Chondrocyte (in vitro differentiated cells): ENCODE measurements at regions not wholly inside any gene's neighbourhood (a gene's known extent, or its start where the extent isn't known, plus 50 kb on each side); places are given as distances from the start of the nearest gene placed in this dataset.

Experiments
- DNase-seq: peaks from one replicate; pipeline ENCODE4 v3.0.0; 2021; ENCODE audit warnings: mixed read lengths, low spot score
- H3K27ac Mint-ChIP-seq: one replicate; pipeline ENCODE4 v1.8.0; 2021; ENCODE audit warnings: mild to moderate bottlenecking, moderate library complexity, mixed read lengths; ENCODE audit not compliant: unreplicated experiment
- H3K27me3 Mint-ChIP-seq: 2 replicates; pipeline ENCODE4 v1.8.0; 2021; ENCODE audit warnings: low read depth, mixed read lengths
- H3K36me3 Mint-ChIP-seq: 2 replicates; pipeline ENCODE4 v1.8.0; 2021; ENCODE audit warnings: low read depth, mixed read lengths
- H3K4me1 Mint-ChIP-seq: 2 replicates; pipeline ENCODE4 v1.8.0; 2021; ENCODE audit warnings: low read depth, mild to moderate bottlenecking, mixed read lengths
- H3K4me3 Mint-ChIP-seq: one replicate; pipeline ENCODE4 v1.8.0; 2021; ENCODE audit warnings: mild to moderate bottlenecking, moderate library complexity, mixed read lengths; ENCODE audit not compliant: unreplicated experiment
- H3K9me3 Mint-ChIP-seq: 2 replicates; pipeline ENCODE4 v1.8.0; 2021; ENCODE audit warnings: low read depth, mixed read lengths
- TF ChIP-seq, protein P1 (sequence below): fragments of 200-600 bp; sonication (generic); IDR thresholded peaks from 2 replicates; pipeline ENCODE4 v1.5.0; 2021; ENCODE audit warnings: antibody characterized with exemption, mild to moderate bottlenecking, moderate library complexity

DNA sequence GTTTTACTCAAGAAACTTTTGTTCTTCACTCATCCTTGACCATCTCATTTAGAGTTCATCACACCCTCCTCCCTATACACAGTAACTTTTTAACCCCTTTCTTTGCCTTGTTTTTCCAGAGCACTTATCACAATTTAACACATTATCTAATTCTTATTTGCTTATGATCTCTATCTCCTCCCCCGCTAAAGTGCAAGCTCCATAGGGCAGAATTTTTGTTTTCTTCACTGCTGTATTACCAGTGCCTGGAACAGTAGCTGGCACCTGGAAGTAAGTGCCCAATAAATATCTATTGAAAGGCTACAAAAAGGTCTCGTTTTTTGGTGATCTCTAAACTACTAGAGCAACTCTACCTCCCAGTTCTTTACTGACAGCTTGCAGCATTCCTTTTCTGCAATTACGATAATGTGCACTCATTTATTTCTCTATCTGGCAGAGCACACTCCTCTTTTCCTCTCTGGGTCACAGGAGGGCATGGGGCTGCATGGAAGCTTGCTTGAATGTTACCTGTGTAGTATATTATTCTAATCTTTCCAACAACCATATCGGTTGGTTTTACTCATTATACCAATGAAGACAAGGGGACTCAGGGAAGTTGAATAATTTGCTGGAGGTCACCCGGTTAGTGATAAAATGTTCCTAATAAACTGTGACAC, 57.4 kb upstream of the CHST9 start:
- Mint-ChIP-seq H3K36me3 (no peaks in the 10 kb centered on the region), H3K27ac (no peak overlapping the region), H3K9me3 (no peaks in the 10 kb centered on the region), H3K27me3 (peaks cover 7% of the 10 kb centered on the region), H3K4me3 (no peak overlapping the region), H3K4me1 (no peaks in the 10 kb centered on the region)
- TF ChIP-seq, protein P1, sequence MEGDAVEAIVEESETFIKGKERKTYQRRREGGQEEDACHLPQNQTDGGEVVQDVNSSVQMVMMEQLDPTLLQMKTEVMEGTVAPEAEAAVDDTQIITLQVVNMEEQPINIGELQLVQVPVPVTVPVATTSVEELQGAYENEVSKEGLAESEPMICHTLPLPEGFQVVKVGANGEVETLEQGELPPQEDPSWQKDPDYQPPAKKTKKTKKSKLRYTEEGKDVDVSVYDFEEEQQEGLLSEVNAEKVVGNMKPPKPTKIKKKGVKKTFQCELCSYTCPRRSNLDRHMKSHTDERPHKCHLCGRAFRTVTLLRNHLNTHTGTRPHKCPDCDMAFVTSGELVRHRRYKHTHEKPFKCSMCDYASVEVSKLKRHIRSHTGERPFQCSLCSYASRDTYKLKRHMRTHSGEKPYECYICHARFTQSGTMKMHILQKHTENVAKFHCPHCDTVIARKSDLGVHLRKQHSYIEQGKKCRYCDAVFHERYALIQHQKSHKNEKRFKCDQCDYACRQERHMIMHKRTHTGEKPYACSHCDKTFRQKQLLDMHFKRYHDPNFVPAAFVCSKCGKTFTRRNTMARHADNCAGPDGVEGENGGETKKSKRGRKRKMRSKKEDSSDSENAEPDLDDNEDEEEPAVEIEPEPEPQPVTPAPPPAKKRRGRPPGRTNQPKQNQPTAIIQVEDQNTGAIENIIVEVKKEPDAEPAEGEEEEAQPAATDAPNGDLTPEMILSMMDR, result no peak
- DNase-seq, result no peak

DNA sequence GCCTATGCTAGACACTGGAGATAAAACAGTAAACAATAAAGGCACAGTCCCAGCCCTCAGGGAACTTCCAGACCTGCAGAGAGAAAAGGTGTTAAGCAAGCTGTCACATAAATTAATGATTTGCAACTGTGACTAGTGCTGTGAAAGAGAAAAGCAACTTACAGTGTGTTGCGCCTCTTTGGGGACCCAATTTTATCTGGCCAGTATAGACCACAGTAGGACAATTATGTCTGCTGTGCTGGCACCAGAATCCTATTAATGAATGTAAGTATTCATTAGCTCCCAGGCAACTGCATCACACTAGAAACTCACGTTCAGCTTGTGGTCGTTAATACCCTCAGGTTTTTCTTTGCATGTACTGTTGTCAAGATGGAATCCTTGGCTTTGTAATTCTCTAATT, 55.3 kb upstream of the CHST9 start:
- TF ChIP-seq, protein P1, result no peak
- H3K9me3 Mint-ChIP-seq, result no peaks in the 10 kb centered on the region

DNA sequence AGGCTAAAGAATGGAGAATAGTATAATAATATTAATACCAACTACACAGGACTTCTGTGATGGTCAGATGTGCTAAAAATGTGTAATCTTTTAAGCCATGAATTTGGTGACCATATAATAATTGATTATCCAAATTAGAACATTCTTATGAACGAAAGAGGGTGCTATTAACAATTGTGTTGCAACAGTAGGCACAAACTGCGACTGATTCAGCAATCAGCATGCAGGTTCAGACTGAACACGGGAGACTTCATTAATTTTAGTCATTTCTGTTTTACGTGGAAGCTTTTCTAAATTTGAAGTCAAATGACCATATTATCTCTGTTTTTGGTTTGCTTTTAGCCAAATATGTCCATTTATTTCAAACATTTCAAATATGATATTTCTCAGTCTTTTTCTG, 54.6 kb upstream of the CHST9 start:
- DNase-seq, result no peak
- no peak overlapping the region for H3K4me3 Mint-ChIP-seq
- H3K36me3 Mint-ChIP-seq, result no peaks in the 10 kb centered on the region
- TF ChIP-seq, protein P1, result no peak
- peaks cover 9% of the 10 kb centered on the region for H3K27me3 Mint-ChIP-seq
- no peaks in the 10 kb centered on the region for H3K4me1 Mint-ChIP-seq
- H3K9me3 Mint-ChIP-seq, result no peaks in the 10 kb centered on the region
- H3K27ac Mint-ChIP-seq, result no peak overlapping the region

More for the DNA sequence above, 55.3 kb upstream of the CHST9 start:
- Mint-ChIP-seq H3K4me1 (no peaks in the 10 kb centered on the region), H3K4me3 (no peak overlapping the region), H3K27me3 (peaks cover 9% of the 10 kb centered on the region), H3K36me3 (no peaks in the 10 kb centered on the region), H3K27ac (no peak overlapping the region)
- DNase-seq, result no peak

DNA sequence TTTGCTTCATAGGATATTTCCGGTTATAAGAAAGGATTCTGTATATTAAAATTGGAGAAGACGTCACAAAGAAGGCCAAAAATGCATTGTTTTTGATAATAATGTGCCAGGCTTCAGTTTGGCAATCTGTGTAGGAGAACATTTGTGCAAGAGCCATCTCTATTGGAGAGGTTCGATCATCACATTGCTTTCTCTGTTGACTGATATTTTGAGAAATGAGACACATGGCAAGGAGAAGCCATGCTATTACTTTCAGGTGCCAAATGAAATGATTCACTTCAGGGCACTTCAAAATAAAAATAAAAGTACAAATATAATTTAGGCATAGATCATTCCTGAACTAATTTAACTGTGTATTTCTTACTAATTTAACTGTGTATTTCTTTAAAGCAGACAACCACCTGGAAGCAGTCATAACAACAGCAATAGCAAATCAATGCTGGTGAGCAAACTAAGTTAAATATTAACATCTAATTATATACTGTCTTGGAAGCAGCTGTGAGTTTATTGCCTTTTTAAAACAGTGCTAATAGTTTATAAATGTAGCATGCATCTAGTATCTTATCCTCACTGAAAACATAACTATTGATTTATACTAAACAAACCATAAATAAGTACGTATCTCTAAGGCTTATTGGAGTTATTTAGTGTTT, 50.2 kb upstream of the CHST9 start:
- TF ChIP-seq, protein P1, result no peak
- no peak overlapping the region for H3K27ac Mint-ChIP-seq
- peaks cover 6% of the 10 kb centered on the region for H3K27me3 Mint-ChIP-seq
- DNase-seq, result no peak
- H3K36me3 Mint-ChIP-seq, result no peaks in the 10 kb centered on the region
- H3K4me1 Mint-ChIP-seq, result no peaks in the 10 kb centered on the region
- no peaks in the 10 kb centered on the region for H3K9me3 Mint-ChIP-seq
- H3K4me3 Mint-ChIP-seq, result no peak overlapping the region
